GM23248 (cell line): ENCODE measurements at regions not wholly inside any gene's neighbourhood (a gene's known extent, or its start where the extent isn't known, plus 50 kb on each side); places are given as distances from the start of the nearest gene placed in this dataset.

Source experiments
- EZH2 ChIP-seq: fragments of 200-600 bp; sonication (generic); IDR thresholded peaks from 2 replicates; pipeline ENCODE4 v1.6.1; 2018; ENCODE audit warnings: antibody characterized with exemption, mild to moderate bottlenecking; ENCODE audit not compliant: insufficient read depth, poor library complexity, severe bottlenecking
- EZH2phosphoT487 ChIP-seq: fragments of 200-600 bp; sonication (generic); IDR thresholded peaks from 2 replicates; pipeline ENCODE4 v1.6.1; 2018; ENCODE audit warnings: antibody characterized with exemption, moderate library complexity, mild to moderate bottlenecking, low read depth; ENCODE audit not compliant: insufficient read depth

DNA sequence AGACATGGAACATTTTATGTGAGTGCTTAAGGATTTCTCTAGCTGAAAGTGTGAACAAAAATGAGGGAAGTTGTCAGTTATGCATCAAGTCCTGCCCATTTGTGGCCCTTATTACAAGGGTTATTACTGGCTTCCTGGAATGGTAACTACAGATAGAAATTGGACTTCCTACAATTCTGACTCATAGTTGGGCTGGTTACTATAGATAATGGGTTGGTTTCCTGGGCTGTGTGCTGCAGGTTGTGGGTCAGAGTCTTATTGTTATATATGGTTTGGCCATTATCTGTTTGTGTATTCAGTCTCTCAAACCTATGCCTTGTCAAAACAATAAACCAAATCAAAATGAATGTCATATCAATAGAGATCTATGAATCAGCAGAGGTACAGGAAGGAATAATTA is 313.7 kb downstream of the ADAMTS20 start:
- TF ChIP-seq EZH2, result no peak
- TF ChIP-seq EZH2phosphoT487, result no peak
